ENCODE measurements at regions not wholly inside any gene's neighbourhood (a gene's known extent, or its start where the extent isn't known, plus 50 kb on each side); places are given as distances from the start of the nearest gene placed in this dataset.

DNA sequence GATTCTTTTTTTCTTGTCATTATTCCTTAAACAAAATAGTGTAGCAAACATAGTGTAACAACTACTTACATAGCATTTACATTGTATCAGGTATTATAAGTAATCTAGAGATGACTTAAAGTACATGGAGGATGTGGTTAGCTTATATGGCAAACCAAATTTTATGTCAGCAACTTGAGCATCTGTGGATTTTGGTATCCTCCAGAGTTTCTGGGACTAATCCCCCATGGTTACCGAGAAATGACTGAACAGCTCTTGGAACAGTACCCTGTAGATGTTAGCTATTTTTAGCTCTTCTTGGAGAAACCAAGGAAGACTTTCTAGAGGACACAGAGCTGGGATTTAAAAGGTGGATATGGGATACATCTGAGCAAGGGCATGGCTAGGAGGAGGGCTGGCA lies 157.6 kb upstream of the KLF4 start:
- POLR2A ChIA-PET, result no interaction called here
- DNase-seq (no peak), ATAC-seq (no peak)
- no peak overlapping the region for H3K27ac Mint-ChIP-seq
- H3K4me3 Mint-ChIP-seq, result no peak overlapping the region
- H3K4me1 Mint-ChIP-seq, result peaks cover 0 to 4% (median 1%) of the 10 kb centered on the region in 4 donors
- no peaks in the 10 kb centered on the region for H3K36me3 Mint-ChIP-seq
- H3K27me3 Mint-ChIP-seq, result peaks cover 2 to 39% (median 10%) of the 10 kb centered on the region in 5 donors
- H3K9me3 Mint-ChIP-seq, result peaks cover 0 to 4% (median 0%) of the 10 kb centered on the region in 9 donors

DNA sequence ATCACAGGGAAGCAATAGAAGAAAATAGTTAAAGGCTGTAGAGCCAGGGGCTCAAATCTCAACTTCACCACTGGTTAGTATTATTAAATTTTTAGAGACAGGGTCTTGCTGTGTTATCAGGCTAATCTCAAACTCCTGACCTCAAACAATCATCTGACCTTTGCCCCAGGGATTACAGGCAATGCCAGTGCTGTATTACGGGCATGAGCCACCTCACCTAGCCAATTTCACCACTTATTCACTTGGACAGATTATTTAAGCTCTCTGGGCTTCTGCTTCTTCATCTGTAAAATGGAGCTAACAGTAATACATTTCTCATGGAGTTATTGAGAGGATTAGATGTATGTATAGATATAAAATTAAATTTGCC lies 155.9 kb upstream of the KLF4 start:
- H3K36me3 Mint-ChIP-seq, result no peaks in the 10 kb centered on the region
- no peak overlapping the region for H3K27ac Mint-ChIP-seq
- DNase-seq, result no peak
- H3K27me3 Mint-ChIP-seq, result peaks cover 9 to 48% (median 19%) of the 10 kb centered on the region in 5 donors
- no peak for ATAC-seq
- H3K9me3 Mint-ChIP-seq, result peaks cover 0 to 5% (median under 1%) of the 10 kb centered on the region in 9 donors
- POLR2A ChIA-PET, result interaction anchor here (0.7 kb wide), 1 partner anchor 61 kb away, joined by 3 read pairs; no protein-coding TSS in a partner anchor
- no peak overlapping the region for H3K4me3 Mint-ChIP-seq
- peaks cover 0 to 4% (median 1%) of the 10 kb centered on the region in 4 donors for H3K4me1 Mint-ChIP-seq

DNA sequence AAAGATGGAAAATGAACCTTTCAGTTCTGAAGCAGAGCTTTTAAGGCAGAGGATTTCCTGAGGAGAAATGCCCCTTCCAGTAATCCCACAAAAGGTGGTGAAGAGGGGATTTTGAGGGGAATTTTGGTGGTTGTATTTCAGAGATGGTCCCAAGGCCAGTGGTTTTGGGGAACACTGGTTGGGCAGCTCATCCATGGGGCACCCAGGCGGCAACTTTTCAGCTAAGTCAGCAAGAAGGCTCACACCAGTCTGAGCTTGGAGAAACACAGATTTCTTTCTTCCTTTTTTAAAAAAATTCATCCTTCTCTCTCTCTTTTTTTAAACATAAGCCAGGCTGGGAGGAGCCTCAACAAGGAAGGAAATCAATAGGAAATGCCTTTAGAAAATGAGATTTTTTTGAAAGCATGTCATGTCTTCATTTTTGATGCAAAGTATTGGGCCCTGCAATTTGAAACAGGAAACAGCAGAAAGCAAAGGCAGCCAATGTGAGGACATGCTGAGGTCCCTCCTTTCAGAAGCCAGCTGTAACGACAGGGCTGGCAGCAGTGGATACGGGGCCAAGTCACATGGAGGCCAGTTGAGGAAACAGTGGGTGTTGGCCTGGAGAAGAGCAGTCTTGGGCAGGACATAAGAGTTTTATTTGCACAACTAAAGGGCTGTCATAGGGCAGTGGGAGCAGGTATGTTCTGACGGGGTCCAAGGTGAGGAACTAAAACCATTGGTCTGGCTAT lies 155.3 kb upstream of the KLF4 start:
- peaks cover 0 to 4% (median 2%) of the 10 kb centered on the region in 4 donors for H3K4me1 Mint-ChIP-seq
- peaks cover 0 to 5% (median 3%) of the 10 kb centered on the region in 9 donors for H3K9me3 Mint-ChIP-seq
- DNase-seq, result no peak
- H3K36me3 Mint-ChIP-seq, result no peaks in the 10 kb centered on the region
- peaks cover 12 to 48% (median 25%) of the 10 kb centered on the region in 5 donors for H3K27me3 Mint-ChIP-seq
- no peak for ATAC-seq
- POLR2A ChIA-PET, result interaction anchor here (0.7 kb wide), 1 partner anchor 62 kb away, joined by 3 read pairs; no protein-coding TSS in a partner anchor
- H3K4me3 Mint-ChIP-seq, result no peak overlapping the region
- H3K27ac Mint-ChIP-seq, result no peak overlapping the region

DNA sequence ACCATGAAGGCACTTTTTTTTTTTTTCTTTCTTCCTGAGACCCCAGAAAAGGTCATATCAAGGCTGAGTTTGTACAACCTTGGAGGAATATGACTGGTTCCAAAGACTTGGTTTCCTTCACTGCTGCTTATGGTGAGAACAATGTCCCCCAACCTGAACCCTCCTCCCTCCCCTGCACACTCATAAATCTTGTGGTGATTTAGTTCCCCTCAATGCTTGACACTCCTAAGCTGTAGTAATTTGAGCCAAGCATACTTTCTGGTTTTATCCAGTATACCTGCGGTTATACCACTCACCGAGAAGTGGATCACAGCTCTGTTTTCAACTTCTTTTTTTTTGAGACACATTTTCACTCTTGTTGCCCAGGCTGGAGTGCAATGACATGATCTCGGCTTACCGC lies 149.9 kb upstream of the KLF4 start:
- Mint-ChIP-seq H3K9me3 (peaks cover 0 to 5% (median 0%) of the 10 kb centered on the region in 9 donors), H3K4me1 (peaks cover 8 to 30% (median 9%) of the 10 kb centered on the region in 4 donors), H3K36me3 (peaks cover 0 to 2% (median 0%) of the 10 kb centered on the region in 3 donors), H3K27me3 (peaks cover 25 to 75% (median 47%) of the 10 kb centered on the region in 5 donors), H3K27ac (peak overlapping the region in 1 of 10 donors; percentile 5), H3K4me3 (peak overlapping the region in 1 of 10 donors; percentile 7)
- ATAC-seq (no peak), DNase-seq (no peak)
- POLR2A ChIA-PET, result no interaction called here

DNA sequence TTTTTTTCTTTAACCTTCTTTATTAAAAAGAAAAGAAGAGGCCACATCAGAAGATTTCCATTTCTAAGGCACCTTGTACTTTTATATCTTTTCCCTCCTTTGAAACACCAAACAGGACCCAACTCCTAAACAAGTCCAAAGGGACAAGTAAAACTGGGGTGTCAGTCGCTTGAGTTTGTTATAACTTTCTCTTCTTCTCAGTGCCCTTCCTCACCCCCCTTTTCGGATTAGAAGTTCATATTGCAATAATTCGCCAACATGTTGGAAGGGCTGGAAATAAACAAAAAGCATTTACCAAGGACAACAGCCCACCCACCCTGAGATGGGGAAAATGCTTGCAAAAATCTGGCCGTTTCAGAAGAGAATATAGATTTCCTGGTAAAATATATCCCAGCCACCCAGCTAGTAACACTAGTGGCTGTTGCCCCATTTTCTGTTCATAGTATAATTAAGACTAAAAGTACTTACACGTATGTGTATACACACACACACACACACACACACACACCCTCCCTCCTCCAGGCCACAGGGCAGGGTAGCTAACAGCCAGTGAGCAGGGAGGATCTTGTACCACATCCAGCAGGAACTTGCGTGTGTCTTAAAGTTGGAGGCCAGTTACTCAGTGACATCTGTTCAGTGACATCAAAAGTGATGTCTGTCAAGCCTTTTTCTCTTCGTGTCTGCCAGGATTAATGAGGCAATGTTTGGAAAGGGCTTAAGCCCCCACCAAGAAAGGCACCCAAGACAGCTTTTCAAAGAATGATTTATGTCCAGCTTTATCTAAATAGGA lies 149.1 kb upstream of the KLF4 start:
- no peak overlapping the region for H3K27ac Mint-ChIP-seq
- peaks cover 0 to 5% (median 0%) of the 10 kb centered on the region in 9 donors for H3K9me3 Mint-ChIP-seq
- peaks cover 8 to 30% (median 10%) of the 10 kb centered on the region in 4 donors for H3K4me1 Mint-ChIP-seq
- POLR2A ChIA-PET, result no interaction called here
- H3K27me3 Mint-ChIP-seq, result peaks cover 25 to 76% (median 49%) of the 10 kb centered on the region in 5 donors
- ATAC-seq (no peak), DNase-seq (no peak)
- H3K4me3 Mint-ChIP-seq, result peak overlapping the region in 5 of 10 donors; percentile 9 to 73 (median 41)
- peaks cover 0 to 2% (median 0%) of the 10 kb centered on the region in 3 donors for H3K36me3 Mint-ChIP-seq

DNA sequence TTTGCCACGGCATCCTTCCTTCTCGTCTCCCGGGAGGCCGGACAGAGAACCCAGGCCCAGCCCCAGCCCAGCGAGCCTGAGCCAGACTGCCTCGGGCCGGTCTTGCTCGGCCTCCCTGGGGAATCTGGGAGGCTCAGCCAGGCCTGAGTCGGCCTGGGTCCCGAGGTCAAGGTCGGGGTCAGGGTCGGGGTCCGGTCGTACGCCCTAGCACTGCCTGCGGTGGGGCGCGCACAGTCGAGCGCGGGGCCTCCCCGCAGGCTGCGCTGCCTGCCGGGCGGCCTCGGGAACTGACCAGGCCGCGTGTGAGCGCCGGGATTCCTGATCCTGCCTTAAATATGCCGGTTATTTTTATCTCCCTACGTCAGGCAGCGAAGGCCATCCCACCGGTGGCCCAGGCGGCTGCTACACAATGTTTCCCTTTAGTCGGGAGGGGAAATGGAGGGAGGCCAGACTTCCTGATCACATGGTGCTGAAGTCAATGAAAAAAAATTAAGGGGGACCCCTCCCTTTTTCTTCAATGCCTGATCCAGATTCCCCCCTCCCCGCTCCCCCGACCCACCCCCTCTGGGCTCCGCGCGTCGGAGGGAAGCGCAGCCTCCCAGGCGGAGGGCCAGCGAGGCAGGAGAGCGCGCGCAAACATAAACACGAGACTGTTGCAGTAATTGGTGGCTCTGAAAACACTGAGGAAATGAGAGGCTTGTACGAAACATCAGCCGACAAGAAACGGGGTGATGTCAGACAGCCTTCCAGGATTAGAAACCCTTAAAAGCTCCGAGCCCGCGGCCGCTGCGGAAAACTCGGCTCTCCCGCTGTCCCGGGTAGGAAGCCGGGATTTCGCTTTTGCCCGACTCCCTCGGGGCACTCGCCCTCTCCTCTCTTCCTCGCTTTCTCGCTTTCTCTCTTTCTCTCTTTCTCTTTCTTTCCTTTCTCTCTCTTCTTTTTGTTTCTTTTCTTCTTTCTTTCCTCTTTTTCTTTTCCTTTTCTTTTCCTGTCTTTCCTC lies 148.2 kb upstream of the KLF4 start:
- POLR2A ChIA-PET, result no interaction called here
- H3K4me3 Mint-ChIP-seq, result peak overlapping the region in 6 of 10 donors; percentile 9 to 73 (median 46)
- ATAC-seq (no peak), DNase-seq (no peak)
- H3K9me3 Mint-ChIP-seq, result peaks cover 0 to 5% (median 0%) of the 10 kb centered on the region in 9 donors
- H3K4me1 Mint-ChIP-seq, result peaks cover 8 to 30% (median 11%) of the 10 kb centered on the region in 4 donors
- H3K27me3 Mint-ChIP-seq, result peaks cover 27 to 79% (median 53%) of the 10 kb centered on the region in 5 donors
- peaks cover 0 to 2% (median 0%) of the 10 kb centered on the region in 3 donors for H3K36me3 Mint-ChIP-seq
- no peak overlapping the region for H3K27ac Mint-ChIP-seq

DNA sequence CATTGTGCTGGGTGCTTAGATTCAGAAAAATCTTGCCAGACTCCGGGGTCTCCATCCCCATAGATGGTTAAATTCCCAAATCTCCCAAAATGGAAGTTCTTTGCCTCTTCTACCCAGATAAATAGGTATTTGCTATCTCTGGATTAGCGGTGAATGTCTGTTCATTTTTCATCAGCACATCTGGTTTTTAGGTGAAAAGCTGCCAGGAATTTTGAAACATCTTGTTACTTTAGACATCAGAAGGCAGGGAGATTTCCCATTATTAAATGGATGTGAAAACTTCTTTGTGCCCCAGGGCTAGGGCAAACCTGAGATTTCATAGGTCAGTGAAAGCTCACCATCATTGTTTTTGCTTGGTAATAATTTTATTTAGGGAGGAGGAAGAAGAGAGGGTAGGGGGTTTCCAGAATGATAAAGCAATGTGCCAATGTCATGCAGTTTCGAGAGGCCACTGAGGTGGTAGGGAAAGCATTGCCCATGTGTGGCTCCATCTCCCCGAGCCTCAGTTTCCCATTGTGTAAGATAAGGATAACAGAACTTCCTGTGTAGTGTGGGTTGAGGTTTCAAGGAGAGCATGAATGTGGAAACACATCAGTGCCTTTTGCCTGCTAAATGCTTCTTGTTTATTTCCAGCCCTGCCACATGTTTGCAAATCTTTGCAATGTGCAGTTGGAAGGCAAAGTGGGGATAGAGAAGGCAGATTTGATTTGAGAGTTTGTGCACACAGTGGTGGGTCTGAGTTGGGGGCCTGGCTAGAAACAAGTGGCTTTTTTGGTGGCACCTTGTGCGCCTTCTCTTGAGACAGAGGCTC lies 147.2 kb upstream of the KLF4 start:
- ATAC-seq (no peak), DNase-seq (no peak)
- peaks cover 0 to 2% (median 0%) of the 10 kb centered on the region in 3 donors for H3K36me3 Mint-ChIP-seq

DNA sequence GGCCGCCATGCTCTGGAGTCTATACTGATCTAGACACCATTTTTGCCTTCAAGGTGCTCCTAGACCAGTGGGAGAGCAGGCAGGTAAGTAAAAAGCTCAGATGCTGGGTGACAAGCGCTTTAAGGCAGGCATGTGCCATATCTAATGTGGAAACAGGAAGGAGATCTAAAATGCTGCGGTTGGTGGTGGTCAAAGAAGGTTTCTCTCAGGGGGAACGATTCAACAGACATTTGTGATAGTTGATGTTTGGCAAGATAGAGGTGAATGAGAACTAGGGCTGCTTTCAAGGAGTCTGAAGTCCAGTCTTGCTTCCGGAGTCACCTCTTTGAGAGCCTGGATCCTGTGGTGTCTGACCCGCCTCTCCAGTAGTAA lies 146.2 kb upstream of the KLF4 start:
- Mint-ChIP-seq H3K36me3 (peaks cover 0 to 2% (median 0%) of the 10 kb centered on the region in 3 donors), H3K27me3 (peaks cover 23 to 72% (median 41%) of the 10 kb centered on the region in 5 donors), H3K4me1 (peaks cover 8 to 30% (median 11%) of the 10 kb centered on the region in 4 donors), H3K9me3 (peaks cover 0 to 5% (median 0%) of the 10 kb centered on the region in 9 donors), H3K4me3 (no peak overlapping the region), H3K27ac (no peak overlapping the region)
- no peak for ATAC-seq
- DNase-seq, result no peak
- POLR2A ChIA-PET, result no interaction called here

More for the DNA sequence above, 147.2 kb upstream of the KLF4 start:
- H3K27me3 Mint-ChIP-seq, result peaks cover 27 to 82% (median 47%) of the 10 kb centered on the region in 5 donors
- H3K4me1 Mint-ChIP-seq, result peaks cover 8 to 30% (median 11%) of the 10 kb centered on the region in 4 donors
- no peak overlapping the region for H3K27ac Mint-ChIP-seq
- peaks cover 0 to 5% (median 0%) of the 10 kb centered on the region in 9 donors for H3K9me3 Mint-ChIP-seq
- peak overlapping the region in 2 of 10 donors; percentile 5 to 29 for H3K4me3 Mint-ChIP-seq
- POLR2A ChIA-PET, result no interaction called here

DNA sequence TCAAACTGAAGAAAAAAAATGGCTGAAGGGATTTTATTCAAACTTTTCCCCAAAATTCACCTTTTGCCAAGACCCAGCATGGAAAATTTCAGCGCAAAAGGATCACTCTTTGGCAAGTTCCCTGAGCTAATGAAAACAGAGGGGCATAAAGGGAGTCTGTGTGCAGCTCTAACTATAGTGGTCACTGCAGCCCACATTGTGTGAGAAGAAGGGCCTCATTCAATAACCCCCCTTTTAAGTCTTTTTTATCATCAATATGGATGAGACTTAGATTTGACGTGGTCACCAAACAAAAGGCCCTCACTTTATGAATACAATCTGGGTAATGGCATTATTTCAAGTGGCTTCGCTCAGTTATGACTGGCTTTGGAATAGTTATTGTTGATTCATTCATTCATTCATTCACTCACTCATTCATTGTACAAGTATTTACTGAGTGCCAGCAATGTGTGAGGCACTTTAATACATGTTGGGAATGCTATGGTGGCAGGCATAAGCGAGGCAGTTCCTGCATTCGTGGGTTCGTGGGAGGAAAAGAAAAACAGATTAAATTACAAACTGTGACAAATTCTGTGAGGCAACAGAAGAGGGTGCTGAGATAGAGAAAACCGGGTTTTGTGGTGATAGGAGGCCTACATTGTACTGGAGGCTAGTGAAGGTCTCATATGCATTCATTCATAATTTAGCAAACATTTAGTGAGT lies 145.7 kb upstream of the KLF4 start:
- H3K27me3 Mint-ChIP-seq, result peaks cover 19 to 67% (median 36%) of the 10 kb centered on the region in 5 donors
- peak overlapping the region in 1 of 10 donors; percentile 49 for H3K4me3 Mint-ChIP-seq
- no peak for ATAC-seq
- POLR2A ChIA-PET, result no interaction called here
- no peak overlapping the region for H3K27ac Mint-ChIP-seq
- peaks cover 0 to 2% (median 0%) of the 10 kb centered on the region in 3 donors for H3K36me3 Mint-ChIP-seq
- DNase-seq, result no peak
- peaks cover 0 to 2% (median 0%) of the 10 kb centered on the region in 9 donors for H3K9me3 Mint-ChIP-seq
- H3K4me1 Mint-ChIP-seq, result peaks cover 8 to 30% (median 11%) of the 10 kb centered on the region in 4 donors

DNA sequence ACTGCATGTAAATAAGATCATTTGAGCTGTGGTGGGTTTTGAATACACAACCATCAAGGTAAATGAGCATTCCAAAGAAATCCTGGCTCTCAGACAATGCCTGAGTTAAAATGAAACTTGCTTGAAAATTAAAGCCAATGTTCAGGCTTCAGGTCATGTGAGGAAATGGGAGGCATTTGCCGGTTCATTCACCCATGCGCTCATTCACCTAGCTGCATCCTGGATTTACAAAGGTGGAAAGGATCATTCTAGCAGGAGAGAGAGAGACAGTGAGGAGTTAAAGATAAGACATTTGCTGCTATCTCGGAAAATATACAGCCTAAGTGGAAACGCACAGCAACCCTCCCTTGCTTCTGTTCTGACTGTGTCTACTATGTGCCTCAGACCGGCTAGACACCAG lies 143.8 kb upstream of the KLF4 start:
- Mint-ChIP-seq H3K36me3 (peaks cover 0 to 2% (median 0%) of the 10 kb centered on the region in 3 donors), H3K9me3 (peaks cover 0 to 8% (median 0%) of the 10 kb centered on the region in 9 donors), H3K27me3 (peaks cover 13 to 48% (median 25%) of the 10 kb centered on the region in 5 donors), H3K4me1 (peaks cover 0 to 22% (median 5%) of the 10 kb centered on the region in 4 donors), H3K4me3 (no peak overlapping the region), H3K27ac (no peak overlapping the region)
- no peak for DNase-seq
- no peak for ATAC-seq
- POLR2A ChIA-PET, result no interaction called here

DNA sequence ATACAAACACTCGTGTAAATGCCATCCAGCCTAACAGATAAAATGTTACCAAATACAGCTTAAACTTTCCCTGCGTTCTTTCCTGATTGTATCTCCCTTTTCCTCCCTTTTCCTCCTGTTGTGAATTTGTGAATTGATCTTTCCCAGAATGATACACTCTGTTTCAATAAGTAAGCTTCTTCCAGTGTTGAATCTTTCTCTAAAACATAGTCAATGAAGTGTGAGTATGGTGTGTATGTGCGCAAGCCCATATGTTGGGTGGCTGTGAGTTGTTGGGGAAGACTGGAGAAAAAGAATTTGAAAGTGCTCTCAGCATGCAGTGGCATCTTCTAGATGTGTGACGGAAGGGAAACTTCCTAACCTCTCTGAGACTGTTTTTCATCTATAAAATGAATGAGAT lies 143.1 kb upstream of the KLF4 start:
- Mint-ChIP-seq H3K4me1 (peaks cover 0 to 18% (median 2%) of the 10 kb centered on the region in 4 donors), H3K4me3 (no peak overlapping the region), H3K27me3 (peaks cover 13 to 44% (median 21%) of the 10 kb centered on the region in 5 donors), H3K9me3 (peaks cover 0 to 8% (median 0%) of the 10 kb centered on the region in 9 donors), H3K36me3 (no peaks in the 10 kb centered on the region), H3K27ac (no peak overlapping the region)
- ATAC-seq (no peak), DNase-seq (no peak)
- POLR2A ChIA-PET, result no interaction called here
